HG03442 (cell line): ENCODE measurements at regions not wholly inside any gene's neighbourhood (a gene's known extent, or its start where the extent isn't known, plus 50 kb on each side); places are given as distances from the start of the nearest gene placed in this dataset.
"Not testable (repeated sequence)": the region's sequence is repeated elsewhere in the genome, so short reads cannot be mapped to it uniquely, and the experiment has no call there.

Experiments
- ATAC-seq: cut with Tn5 transposase; IDR thresholded peaks from one replicate; pipeline ENCODE4 v1.9.1; 2021; ENCODE audit warnings: mild to moderate bottlenecking, moderate library complexity; ENCODE audit not compliant: unreplicated experiment

DNA sequence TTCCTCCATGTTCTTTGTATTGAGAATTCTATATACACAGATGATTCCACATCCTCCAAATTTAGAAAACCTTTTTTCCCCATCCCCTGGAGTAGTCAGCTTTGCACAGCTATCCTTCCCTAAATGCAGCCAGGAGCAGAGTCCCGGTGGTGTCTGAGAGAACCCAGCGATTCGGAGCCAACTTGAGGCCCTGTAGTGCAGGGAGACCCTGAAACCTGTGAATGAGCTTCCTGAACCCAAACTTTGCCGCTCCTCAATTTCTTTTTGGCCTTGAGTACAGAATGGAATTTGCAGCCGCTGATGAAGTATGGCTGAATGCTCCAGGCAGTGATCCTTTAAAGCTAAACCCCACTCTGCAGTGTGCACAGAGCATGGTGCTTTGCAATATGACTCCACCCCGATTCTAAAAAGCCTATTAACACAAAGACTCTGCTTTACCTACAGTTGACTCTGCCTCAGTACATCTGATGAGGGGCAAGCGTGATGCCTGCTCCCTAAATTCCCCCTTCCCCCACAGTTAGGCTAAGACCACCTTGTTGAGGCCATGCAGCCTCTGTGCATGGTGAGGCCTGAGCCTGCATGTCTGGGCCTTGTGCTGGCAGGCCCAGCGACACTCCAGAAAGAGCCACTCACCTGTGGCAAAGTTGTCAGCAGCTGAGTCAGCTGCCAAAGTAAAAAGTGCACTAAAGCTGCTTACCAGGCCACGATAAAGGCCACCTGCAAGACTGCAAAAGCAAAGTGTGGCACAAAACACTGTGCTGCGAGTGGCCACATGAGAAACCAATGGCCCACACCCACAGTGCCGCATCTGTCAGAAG is 82.1 kb downstream of the PLEKHG1 start:
- no peak for ATAC-seq

DNA sequence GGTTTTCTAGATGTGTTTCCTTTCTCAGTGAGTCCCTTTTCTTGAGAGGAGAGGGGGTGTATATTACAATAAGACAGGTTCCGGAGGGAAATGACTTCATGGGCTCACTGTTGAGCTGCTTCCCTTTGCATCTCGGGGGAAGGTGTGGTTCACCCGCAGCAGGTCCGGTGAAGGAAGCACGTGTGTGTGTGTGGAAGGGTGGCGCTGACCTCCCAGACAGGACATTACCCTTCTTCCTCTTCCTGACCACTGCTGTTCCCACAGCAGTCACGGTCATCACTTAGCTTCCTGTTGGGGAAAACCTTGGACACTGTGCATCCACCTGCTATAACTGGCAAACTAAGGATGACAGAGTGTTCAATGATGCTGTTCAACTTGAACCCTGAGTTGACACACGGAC is 83.6 kb downstream of the PLEKHG1 start:
- no peak for ATAC-seq

DNA sequence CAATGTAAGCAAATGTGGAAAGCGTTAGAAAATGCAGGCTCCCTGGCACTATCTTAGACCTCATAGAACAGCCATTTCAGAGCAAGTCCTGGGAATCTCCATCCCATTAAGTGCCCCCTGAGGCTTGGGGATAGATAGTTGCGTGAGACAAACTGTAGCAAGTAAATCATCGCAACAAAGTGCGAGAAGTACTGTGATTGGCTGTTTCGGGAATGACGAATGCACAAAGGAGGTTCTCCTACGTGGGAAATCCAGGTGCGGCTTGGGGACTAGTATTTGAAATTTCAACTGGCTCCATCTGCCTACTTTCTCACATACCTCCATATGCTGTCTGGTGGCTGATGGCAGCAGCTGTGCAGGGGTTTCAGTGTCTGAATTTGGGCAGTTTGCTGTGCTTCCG is 84.5 kb downstream of the PLEKHG1 start:
- ATAC-seq, result no peak

DNA sequence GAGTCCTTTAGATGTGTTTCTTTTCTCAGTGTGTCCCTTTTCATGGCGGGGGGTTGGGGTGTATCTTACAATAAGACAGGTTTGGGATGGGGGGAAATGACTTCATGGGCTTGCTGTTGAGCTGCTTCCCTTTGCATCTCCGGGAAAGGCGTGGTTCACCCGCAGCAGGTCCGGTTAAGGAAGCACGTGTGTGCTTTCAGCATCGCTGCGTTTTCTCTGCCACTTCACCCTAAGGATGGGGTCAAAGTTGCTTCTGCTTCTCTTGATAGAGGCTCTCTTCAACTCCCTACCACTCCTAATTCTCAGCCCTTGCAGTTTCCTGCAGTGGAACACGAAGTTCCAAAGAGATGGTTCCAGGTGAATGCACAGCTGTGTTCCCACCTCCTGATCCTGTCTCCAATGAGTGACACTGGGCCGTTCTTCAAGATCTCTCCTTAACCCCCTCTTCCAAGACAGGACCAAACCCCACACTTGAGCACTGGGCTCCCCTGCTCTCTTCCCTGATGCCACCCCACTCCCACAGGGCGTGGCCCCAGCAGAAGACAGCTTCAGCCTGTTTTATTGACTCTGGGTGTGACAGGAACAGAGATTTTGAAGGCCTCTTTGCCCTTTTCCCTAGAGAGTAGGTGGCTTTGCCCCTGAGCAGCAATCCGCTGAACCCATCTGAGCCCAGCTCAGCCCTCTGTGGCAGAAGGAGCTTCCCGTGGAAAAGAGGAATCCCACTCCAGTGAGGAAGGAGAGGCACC is 85.2 kb downstream of the PLEKHG1 start:
- ATAC-seq, result no peak

DNA sequence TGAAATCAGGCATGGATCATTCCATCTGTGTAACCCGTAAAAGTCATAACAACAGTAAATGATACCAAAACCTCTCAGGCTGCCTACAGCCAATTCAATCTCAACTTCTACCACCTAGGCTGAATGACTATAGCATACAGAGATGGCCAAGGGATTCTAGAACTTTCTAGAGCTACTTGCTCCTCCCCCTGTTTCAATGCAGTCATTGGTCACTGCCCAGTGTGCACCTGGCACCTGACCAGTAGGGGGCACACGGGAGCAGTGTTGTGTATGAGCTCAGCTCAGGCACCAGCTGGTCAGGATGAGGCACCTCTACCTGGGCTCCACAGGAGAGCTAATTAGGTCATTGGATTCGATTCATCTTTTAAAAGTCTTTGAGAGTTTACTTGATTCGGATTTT is 86.2 kb downstream of the PLEKHG1 start:
- peak; percentile 73 for ATAC-seq

DNA sequence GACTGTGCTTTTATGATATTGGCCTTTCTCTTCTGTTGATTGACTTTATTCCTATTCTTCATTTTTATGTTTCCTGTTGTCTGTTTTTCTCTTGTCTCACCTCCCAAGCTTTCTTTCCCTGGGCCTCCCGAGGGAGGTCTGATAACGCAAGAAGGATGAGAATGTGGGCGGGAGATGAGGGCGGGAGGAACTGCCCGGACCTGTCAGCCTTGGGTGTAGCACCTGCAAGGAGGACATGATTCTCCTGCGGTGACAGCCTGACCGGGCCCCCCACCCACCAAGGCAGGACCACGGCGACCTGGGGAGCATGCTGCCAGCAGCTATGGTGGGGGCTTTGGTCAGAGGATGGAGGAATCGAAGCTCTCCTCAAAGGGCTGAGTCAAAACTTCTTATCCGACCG is 86.9 kb downstream of the PLEKHG1 start:
- ATAC-seq, result no peak

DNA sequence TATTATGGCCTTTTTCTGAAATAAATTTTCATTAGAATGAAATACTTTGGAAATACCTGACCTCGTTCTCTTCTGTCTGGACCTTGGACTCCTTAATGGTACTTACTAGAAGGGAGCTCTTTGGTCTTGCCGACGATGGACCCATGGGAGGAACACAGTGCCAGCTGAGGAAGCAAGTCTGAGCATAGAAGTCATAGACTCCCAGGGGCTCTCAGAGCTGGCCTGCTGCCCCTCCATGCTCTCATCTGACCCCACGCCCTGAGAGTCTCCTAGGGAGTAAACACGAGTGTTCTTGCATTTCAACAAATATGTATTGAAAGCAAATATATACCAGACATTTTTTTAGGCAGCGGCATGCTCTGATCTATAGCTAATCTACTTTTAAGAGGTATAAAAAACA is 87.8 kb downstream of the PLEKHG1 start:
- ATAC-seq, result no peak

DNA sequence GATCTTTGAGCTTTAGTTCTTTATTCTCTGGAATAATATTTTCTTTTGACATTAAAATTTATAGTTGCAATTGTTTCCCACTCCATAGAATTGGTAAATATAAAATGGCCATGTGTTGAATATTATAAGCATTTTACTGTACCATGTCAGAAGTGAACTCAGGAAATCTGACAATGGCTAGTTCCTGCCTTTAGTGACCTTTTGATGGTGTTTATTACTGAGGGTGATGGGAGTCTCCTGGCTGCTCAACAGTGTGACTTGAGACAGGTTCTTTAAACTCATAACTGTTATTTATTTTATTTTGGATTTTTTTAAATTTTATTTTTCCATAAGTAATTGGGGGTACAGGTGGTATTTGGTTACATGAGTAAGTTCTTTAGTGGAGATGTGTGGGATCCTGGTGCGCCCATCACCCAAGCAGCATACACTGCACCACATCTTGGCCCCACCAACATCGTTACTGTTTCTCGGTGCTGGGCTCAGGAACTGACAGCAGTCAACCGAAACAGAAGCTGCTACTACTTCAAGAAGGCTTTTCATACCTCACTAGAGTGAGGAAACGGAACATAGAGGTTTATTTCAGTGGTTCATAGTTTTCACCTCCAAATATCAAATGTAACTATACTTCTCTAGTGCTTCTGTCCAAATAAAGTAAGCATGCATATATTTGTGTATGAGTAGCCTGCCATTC is 90.4 kb downstream of the PLEKHG1 start:
- peak; percentile 47 for ATAC-seq

DNA sequence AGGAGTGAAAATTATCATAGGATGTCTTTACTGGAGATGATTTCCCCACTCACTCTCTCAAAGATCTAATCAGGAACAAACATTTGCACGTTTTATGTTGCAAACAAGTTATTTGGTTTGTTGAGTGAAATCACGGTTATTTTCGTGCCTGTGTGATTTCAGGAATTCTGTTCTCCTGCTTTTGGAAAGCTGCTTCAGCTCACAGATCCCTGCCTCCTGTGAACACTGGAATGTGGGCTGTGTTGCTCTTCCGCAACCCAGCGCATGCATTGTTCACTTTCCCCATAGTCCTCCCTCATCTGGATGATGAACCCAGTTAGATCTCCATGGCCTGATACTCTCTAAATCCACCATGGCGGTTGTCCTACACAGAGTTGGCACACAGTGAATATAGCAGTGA is 91.0 kb downstream of the PLEKHG1 start:
- ATAC-seq, result no peak

DNA sequence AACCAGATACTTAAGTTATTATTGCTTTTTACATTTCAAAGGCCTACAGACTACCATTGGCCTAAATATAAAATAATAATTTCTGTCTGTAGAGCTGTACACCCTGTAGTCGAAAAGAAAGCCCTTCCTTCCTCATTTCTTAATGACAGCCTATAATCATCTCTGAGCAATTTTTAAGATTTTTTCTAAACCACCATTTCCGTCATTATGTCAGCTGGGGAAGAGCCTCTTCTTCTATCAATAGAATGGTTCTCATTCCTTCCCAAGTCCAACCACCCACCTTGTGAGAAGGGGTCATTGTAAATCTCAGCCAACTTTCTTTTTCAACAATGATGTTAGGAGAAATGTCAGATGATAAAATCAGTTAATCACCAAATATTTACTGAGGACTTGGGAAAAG is 91.8 kb downstream of the PLEKHG1 start:
- ATAC-seq, result no peak

DNA sequence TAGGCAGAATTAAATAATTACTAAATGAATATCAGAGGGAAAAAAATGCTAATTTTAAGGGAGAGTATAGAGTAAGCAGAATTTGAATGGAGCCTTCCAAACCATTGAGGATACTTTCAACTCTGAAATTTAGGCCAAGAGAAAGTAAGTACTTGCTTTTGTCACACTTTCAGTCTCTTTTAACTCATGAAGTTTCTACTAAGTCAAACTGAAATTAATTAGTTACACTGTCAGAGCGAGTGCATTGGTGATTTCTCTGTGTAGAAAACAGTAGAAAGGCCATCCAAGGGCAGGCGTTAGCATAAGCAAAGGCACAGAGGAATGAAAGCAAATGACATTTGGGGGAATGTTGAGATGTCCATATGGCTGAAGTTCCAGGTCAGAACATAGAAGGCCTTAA is 92.9 kb downstream of the PLEKHG1 start:
- ATAC-seq, result peak; percentile 71

DNA sequence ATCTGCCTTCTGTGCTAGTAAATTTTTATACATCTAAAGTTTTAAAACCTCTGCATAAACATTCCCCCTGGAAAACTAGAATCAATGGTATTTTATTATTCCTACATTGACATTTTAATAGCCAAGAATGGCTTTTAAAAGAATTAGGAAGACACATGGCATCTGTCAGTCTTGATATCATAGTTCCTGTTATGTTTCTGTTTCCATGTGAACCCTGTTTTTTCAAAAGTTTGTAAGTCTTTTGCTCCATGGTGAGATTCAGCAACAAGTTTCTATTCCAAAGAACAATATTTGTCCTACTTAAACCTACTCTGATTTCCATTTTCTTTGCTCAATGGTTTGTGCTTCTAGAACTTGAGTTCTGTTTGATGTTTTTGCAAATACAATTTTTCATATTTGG is 95.2 kb downstream of the PLEKHG1 start:
- ATAC-seq, result no peak

DNA sequence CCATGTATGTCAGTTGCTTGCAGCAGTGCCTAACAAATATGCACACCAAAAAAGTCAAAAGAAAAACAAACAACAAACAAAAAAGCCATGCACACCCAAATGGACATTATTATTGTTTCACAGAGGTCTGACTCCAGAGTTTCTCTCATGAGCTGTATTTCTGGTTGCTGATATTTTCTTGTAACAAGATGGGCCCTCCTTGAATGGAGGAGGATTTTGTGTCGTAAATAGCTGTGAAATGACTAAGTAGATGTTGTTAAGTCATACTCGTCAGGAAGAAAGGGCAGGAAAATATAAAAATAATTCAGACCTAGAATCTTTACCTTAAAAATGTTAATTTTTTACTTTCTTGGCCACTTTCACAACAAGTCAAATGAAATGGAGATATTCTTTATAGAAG is 96.0 kb downstream of the PLEKHG1 start:
- no peak for ATAC-seq

DNA sequence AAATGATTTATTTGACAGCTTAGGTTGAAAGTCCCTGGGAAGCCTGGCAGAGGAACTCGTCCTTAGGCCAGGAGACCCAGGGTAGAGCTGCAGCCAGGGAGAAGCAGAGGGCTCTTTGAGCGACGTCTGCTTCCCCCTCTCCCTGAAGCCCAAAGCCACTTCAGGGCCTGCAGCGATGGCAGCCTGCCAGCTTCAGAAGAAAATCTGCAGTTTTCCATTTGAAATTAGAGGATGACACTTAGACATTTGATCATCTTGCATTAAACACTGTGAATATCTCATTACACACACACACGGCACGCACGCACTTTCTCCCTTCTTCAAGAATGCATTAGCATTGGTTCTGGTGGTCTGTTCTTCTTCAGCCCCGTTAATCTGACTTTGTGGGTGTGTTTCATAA is 96.5 kb downstream of the PLEKHG1 start:
- no peak for ATAC-seq

DNA sequence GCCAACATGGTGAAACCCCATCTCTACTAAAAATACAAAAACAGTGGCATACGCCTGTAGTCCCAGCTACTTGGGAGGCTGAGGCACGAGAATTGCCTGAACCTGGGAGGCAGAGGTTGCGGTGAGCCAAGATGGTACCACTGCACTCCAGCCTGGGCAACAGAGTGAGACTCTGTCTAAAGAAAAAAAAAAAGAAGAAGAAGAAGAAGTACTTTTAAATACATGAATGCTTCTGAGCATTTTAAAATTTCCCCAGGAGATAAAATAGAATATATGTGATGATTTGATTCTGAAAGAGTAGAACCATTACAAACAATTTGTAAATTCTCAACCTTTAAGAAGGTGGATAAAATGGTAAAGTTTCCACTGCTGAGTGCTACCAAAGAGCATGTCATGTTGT is 97.2 kb downstream of the PLEKHG1 start:
- not testable (repeated sequence) for ATAC-seq

DNA sequence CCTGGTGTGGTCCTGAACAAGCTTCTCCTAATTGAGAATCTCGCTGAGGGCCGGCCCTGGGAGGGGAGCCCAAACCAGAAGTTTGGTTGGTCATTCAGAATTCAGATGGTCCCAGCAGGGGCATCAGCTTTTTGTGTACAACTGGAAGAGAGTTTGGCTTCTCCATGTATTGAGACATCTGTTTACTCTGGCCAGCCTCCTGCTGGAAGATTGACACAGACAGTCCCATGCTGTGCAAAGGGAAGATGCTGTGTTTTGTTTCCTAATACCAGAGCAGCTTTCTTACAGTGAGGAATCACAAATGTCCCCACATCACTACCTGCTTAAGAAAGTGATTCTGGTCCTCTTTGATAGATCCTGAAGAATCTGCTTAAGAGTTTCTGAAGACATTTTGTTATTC is 97.8 kb downstream of the PLEKHG1 start:
- no peak for ATAC-seq

DNA sequence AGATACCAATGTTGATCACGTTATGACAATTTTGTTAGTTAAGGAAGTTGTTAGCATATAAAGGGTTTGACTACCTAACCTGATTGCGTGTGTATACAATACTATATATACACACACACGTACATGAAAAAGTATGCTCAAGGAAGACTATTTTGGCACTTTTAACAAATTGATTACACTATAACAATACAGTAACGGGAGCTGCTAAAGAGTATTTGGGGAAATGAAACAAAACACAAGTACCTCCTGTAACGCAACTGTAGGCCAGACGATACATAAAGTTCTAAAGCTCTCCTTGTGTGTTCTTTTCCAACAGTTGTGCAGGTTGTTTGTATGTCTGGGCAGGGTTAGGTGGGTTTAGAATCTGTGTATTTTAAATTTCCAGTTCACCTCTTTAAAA is 98.7 kb downstream of the PLEKHG1 start:
- ATAC-seq, result peak; percentile 52

DNA sequence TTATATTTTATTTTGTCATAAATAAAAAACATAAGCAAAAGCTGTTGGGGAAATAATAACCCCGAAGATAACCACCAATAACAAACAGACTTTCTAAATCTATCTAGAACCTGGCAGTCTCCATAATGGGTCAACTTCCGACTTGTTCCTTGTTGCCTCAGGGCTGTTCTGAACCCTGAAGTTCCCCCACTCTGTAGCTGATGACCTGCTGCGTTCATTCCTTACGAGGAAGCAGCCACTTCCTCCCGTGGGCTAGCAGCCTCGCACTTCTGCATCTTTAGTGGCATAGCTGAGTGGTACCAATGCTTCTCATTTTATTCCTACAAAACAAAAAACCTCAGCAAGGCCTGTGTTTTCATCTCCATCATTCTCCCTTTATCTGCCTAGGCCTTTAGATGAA is 103.0 kb downstream of the PLEKHG1 start:
- no peak for ATAC-seq

DNA sequence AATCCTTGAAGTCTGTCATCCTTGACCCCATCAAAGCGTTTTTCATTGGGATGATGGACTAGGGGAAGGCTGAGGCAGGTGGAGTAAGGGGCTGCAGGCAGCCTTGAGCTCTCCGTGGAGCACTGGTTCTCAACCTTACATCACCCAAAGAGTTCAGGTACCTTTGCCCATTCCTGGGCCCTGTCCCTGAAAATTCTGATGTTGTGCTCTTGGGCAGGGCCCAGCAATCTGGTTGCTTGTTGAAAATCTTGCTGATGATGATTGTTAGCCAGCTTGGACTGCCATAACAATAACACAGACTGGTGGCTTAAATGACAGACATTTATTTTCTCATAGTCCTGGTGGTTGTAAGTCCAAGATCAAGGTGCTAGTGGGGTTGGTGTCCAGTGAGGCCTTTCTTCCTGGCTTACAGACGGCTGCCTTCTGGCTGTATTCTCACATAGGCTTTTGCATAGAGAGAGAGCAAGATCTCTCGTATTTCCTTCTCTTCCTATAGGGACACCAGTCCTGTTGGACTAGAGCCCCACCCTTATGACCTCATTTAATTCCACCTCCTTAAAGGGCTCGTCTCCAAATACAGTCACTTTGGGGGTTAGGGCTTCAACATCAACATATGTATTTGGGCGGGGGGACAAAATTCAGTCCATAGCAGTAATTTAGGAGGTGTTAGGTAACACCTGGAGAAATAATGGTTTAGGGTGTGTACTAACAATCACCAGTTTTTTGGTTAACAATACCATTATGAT is 104.9 kb downstream of the PLEKHG1 start:
- ATAC-seq, result no peak

DNA sequence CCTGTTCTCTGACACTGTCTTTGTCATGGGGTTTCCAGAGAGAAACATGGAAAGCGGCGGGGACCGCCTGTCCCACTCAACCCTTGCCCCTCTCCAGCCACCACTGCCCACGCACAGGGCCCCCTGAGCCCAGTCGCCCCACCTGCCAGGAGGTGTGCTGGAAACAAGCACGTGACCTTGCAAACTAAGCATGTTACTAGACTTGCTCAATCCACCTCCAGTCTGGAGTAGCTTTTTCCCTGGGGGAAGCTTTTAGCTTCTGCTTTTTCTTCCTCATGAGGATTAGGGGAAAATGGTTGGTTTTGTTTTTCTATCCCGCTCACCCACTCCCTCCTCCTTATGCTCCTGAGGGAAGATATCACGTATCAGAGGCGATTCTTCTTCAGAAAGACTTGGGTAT is 105.7 kb downstream of the PLEKHG1 start:
- ATAC-seq, result no peak

DNA sequence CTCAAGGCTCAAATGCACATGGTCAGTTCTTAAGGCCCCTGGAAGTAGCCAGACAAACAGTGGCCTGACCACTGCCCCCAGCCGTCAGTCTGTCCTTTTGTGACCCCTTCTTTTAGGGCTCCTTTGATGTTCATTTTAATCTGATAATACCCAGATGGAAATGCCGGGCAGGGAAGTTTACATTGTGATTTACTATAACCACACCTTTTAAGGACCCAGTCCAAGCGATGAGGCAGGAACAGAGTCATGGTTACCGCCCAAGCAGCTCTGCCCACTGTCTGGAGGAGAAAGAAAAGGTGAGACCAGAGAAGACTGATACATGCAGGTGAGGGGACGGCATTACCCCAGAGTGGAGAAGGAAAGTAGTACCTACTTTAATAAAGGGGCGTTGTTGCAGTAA is 110.6 kb downstream of the PLEKHG1 start:
- no peak for ATAC-seq
